CD4-positive, alpha-beta T cell treated with Interferon alpha-2 for 1 hour (primary cell): ENCODE measurements at regions not wholly inside any gene's neighbourhood (a gene's known extent, or its start where the extent isn't known, plus 50 kb on each side); places are given as distances from the start of the nearest gene placed in this dataset.

Source experiments
- DNase-seq, 2 donors: peaks; one replicate each; pipeline ENCODE4 v3.0.0-alpha.2; 2020 to 2022

DNA sequence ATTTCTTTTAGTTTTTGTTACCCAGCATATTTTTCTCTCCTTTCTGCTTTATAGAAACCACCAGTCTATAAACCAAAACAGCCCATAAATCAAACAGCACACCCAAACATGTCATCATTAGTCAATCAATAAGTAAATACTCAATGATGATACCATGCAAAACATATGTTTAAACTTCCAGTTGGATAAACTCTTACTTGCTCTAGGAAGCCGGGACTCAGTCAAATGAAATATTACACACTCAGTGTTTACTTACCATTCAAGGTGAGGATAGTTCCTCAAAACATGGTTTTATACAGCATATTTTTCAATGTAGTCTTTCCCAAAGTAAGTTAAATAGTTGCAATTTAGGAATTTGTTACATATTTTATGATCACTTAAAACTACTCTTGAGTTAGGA, 343.6 kb upstream of the NXPH2 start:
- DNase-seq: no peak

DNA sequence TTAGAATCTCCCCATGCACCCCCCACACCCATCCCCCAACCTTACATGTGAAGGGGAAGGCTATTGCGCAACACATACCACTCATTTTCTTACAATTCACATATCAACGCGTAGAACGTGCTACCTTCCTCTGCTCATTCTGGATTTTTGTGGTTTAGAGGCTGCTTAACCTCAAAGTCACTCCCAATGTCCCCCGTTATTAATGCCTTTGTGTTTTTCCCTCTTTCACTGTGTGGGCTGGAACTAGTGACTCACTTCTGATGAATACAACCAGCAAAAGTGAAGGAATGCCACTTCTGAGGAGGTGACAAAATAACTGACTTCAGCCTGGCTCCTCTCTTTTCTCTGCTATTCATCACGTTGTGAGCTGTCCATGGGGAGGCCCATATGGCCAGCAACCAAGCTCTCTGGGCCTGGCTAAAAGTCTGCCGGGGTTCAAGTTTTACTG, 342.5 kb upstream of the NXPH2 start:
- DNase-seq: no peak

DNA sequence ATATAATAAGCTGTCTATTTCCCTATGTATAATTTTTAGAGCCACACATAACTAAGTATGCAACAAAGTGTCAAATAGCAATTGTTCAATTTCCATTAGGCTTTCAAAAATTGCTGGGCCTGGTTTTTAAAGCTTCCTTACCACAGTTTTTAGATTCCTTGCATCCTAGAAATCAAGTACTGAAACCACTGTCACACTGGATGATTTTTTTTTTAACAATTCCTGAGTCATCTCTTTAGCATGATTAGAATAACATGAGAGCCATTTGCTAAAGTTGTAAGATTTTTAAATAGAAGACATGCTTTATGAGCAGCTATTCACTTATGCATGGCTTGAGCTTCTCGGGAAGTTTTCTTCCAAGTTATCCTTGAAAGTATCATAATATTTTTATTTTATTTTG, 319.5 kb upstream of the NXPH2 start:
- DNase-seq: no peak

DNA sequence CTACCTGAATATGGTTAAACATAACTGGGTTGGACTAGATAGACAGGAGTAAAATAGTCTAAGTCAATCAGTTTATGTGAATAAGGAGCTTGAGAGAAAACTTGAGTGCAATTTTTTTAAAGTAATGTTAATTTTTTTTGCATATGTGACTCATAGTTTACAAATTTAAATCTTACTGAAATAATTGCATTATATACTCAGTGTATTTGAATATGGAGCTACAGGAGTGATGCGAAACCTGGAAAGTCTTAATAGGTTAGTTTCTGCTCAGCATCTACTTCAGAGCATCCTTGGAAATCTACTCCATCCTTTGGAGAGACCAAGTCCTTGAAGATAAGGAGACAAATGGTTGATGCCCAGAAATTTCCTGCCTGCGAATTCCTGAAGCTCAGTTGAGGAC, 318.8 kb upstream of the NXPH2 start:
- no peak for DNase-seq

DNA sequence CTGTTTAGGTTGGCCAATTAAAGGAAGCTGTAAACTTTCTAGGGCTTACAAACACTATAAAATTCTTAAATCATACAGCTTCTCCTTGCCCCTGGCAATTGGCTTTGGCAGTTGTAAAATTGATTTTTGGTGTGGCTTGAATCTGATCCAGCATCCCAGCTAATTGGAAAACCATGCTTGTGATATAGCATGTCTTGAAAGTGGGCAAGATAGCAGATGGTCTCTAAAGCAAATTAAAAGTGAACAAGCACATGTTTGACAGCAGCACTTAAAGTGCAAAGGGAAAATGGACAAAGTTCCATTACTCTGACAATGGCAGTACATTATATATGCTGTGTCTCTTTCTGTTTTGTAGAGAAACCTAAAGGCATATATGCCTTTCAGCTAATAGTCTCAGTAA, 302.9 kb upstream of the NXPH2 start:
- DNase-seq: no peak

DNA sequence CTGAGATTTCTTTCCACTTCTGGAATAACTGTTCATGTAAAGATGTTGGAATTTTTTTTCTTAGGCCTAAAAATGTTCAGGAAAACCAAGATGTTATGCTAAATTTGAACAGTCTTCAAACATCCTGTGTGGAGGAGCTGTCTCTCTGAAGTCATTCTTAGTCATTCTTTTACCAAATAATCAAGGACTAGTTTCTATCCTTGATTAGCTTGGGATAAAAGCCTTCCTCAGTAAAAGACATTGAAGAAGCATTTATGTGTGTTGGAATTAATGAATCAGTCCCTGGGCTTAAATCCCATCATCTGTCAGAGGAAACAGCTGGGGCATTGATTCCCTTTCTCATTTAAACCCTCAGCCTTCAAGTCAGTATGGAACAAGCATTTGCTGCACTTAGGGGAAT, 300.1 kb upstream of the NXPH2 start:
- DNase-seq: no peak

DNA sequence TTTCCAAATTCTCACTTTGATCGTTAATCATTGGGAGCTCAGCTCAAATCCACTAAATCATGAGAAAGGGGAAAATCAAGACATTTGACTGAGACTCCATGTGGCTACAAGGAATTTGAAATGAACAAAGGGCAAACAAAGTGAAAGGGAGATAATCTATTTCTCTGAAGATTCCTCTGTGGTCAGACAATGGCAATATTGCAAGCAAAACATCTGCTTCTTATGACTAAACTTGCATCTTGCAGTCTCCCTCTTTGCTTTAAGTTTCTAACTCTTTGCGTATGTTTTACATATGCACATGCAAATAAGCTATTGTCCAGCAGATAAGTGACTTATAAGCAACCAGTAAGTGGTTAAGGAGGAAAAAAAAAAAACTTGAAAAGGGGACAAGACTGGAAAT, 299.1 kb upstream of the NXPH2 start:
- DNase-seq: no peak

DNA sequence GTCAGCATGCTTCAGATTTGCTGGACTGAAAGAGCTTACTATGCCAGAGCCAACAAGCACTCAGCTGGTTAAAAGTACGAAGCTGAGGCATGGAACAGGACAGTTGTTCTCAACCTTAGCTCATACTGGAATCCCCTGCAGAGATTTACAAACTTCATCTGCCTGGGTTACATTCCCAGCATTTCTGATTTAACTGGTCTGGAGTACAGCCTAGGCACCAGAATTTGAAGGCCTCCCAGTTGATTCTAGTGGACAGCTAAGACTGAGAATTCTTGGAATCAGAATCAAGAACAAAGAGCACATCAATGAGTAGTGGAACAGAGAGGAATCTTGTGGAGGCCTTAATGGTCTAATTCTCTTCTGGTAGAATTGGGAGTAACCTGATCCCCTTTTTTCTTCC, 298.2 kb upstream of the NXPH2 start:
- DNase-seq: no peak

DNA sequence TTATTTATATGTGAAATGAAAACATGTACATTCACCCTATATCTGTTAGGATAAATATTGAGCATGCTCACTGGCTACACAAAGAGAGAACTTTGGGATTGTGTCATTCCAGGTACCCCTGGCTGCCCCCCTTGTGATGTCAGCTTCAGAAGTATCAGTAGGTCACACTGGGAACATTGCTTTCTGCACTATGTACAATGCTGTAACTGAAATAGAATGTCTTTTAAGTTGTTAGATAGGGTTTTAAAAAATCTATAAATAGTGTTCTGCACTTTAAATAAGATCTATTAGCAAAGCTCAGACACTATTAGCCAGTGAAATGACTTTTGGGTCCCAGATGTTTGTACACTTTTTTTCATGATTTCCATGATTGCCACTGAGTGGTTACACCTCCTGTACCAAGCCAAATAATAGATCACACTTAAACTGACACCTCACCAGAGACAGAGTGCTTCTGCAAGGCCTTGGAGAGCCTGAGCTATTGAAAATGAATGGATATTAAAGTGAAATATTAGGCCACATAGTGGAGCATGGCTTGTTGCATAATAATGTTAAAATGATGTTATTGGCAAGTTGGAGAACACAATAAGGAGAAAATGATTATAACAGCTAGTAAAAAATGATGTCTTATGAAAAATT, 297.0 kb upstream of the NXPH2 start:
- no peak for DNase-seq

DNA sequence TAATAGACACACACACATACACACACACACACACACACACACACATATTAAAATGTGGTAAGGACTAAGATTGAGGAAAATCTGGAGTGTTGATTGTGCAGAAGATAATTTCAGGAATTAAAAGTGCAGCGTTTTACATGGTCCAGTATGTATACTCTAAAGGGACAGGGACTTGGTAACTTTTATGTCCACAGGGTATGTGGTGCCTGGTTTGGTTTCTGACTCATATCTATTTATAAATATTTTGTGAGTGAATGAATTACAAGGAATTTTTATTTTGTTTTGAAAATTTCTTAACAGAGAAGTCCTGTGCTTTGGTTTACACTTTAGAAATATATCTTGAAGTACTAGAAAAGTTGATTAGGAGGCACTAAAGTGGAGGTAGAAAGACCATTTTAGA, 287.7 kb upstream of the NXPH2 start:
- DNase-seq: no peak

DNA sequence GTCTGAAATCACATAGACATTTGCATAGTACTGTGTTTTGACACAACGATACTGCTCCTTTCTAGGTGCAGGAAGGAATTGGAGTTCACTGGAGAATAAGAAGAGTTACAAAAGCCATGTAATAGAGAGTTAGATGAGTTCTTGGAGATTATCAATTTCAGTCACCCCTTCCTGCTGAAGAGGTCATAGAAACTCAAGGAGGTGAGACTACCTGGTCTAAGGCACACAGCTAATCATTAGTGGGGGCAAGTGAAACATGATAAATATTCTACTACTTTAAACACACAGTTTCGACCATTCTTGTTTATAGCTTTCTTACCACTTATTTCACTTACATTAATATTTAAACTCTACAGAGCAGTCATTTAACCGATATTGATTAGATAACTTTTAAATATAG, 286.9 kb upstream of the NXPH2 start:
- no peak for DNase-seq

DNA sequence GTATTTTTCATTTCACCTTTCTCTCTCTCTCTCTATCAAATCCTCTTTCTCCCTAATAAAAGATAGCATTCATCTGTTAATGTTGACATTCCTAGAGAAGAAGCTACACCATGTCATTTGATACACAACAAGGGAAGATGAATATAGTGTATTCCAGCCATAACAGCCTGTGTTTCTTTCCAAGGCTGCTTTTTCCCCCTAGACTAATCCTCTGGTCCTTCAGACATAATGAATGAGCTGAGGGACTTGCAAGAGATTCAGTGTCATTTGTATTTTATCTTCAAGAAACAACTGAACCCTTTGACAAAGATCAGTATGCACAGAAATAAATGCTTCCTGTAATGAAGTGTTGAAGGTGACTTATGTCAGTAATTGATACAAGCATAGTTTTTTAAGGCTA, 284.0 kb upstream of the NXPH2 start:
- no peak for DNase-seq

DNA sequence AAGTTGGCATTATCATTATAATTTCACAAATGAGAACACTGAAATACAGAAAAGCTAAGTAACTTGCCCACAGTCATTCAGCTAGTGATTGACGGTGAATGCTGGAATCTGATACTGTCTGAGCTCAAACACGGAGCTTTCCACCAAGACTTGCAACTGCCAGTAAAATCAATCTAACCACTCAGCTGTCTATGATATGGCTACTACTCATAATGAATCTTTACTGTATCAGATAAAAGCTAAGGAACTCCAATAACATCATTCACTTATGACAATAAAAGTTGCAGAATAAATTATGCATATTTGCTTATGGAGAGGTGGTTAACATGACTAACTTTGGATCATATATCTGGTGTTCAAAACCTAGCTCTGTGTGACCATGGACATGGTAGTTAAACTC, 279.4 kb upstream of the NXPH2 start:
- DNase-seq: no peak

DNA sequence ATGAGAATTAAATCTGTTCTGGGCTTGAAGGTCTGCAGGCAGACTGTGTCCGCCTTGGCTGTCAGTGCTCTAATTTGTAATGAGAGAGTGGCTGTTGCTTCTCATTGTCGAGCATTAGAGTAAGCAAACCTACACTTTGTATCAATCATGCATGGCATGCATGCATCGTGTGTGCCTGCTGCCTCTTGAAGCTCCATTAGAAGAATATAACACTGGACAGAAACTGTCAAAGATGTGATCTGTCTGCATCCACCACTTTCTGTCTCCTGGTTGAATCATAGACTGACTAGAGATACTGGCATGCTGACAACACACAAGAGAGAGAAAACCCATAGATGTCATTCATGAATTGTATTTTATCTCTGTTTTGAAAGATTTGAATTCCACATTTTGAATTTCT, 275.0 kb upstream of the NXPH2 start:
- no peak for DNase-seq

DNA sequence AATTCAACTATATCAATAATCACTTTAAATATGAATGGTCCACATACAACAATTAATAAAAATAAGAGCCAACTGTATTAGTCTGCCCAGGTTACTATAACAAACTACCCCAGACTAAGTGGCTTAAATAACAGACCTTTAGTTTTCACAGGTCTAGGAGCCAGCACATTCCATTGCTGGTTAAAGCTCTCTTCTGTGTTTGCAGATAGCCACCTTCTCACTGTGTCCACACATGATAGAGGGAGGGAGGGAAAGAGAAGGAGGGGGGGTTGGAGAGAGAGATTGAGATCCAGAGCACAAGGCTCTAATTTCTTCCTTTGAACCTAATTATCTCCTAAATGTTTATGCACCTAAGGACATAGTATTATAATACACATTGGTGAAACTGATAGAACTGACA, 267.8 kb upstream of the NXPH2 start:
- DNase-seq: no peak

DNA sequence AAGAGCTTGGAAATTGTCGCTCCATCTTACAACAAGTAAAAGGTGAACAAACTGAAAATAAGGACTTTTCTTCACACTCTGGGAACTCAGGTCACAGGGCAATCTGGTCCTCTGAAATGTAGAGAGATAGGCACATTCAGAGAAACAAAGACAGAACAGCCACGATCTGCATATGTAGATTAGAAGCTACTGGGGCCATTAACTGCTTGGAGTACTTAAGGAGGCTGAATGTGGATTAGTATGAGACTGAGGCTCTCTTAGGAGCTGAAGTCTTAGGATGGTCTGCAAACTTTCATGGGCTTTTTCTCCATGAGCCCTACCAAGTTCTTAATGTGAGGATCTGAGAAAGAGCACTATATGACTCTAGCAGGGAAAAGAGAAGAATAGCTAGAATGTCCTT, 265.3 kb upstream of the NXPH2 start:
- no peak for DNase-seq

DNA sequence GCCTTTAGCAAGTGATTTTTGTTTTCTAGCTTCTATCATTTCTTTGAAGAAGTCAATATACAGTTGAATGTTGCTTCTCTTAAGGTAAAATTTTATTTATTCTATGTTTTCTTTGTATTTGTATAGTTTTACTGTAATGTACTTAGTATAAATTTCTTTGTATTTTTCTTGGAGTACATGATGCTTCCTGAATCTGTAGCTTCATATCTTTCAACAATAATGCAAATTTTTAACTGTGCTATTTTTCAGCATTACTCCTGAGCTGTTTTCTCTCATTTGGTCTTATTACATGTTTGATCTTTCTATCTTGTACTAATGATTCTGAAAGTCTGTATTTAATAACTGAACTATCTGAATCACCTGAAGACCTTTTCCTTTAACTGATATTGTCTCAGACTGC, 253.9 kb upstream of the NXPH2 start:
- DNase-seq: no peak

DNA sequence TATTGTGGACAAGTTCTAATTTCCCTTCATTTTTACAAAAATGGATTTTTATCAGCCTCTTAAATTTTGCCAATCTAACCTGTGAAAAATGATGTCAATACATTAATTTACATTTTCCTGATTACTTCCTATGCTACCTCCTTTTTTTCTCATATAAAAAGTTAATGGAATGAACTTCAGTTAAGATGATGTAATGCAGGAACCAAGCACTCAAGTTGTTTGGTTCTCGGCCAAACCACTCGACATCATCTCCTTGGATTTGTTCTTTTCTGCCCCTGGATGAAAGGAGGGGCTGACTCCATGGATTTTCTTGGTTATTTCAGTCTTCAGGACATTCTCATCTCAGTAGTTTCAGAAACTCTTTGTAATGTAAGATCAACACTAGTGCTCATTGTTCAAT, 253.1 kb upstream of the NXPH2 start:
- no peak for DNase-seq

DNA sequence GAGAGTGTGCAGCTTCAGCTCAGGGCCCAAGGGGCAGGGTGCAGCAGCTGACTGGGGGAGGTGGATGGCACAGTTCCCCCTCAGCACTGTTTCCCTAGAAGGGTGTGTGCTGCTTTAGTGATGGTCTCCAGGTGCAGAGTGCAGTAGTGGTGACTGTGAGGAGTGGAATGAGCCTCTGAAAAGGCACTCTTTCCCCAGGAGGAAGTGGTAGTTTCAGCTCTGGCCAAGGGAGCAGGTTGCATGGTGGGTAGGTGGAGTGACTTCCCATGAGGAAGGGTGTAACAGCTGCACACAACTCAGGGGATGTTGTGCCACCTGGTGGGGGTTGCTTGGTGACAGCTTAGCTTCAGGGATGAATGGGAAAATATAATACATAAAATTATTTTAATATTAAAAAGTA, 251.5 kb upstream of the NXPH2 start:
- DNase-seq: peak in 1 of 2 donors; percentile 0

DNA sequence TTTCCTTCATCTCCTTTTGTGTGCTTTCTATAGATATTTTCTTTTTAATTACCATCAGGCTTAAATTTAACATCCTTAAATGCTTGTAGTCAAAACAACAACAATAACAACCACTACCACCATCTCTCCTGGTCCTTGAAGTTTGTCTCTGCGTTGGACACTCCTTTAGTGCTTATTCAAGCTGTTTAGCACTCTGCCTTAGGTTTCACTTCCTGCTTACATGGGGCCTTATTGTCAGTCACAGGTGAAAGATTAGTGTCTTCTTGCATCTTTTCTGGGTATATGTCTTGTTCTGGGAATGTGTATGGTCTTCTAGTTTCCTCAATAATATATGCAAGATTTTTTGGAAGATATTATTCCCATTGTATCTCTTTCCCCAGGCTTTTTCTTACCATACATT, 240.1 kb upstream of the NXPH2 start:
- DNase-seq: no peak

DNA sequence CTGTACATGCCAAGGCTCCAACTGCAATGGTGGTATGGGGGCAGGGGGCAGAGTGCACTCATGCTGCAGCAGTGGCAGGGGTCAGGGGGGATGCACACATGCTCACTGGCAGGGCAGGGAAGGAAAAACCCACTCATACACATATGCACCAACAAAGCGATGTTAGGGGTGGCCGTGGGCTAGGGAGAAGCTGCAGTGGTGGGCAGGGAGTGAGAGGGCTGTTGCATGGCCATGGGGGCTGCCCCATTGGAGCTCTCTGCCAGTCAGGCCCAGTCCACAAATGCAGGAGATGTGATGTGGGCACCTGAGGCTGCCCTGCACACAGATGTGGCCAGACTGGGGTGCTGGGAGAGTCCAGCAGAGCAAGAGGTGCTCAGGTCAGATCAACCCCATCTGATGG, 238.1 kb upstream of the NXPH2 start:
- DNase-seq: no peak

DNA sequence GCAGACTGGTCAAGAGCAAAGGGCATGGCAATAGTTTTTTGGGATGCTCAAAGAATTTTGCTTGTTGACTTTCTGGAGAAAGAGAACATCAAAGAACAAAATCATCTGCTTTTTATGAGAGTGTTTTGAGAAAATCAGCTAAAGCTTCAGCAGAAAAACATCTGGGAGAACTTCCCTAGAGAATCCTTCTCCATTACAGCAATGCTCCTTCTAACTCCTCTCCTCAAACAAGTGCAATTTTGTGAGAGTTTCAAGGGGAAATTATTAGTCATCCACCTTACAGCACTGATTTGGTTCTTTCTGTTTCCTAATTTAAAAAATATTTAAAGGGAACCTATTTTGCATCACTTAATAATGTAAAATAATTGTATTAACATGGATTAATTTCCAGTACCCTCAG, 226.9 kb upstream of the NXPH2 start:
- DNase-seq: no peak

DNA sequence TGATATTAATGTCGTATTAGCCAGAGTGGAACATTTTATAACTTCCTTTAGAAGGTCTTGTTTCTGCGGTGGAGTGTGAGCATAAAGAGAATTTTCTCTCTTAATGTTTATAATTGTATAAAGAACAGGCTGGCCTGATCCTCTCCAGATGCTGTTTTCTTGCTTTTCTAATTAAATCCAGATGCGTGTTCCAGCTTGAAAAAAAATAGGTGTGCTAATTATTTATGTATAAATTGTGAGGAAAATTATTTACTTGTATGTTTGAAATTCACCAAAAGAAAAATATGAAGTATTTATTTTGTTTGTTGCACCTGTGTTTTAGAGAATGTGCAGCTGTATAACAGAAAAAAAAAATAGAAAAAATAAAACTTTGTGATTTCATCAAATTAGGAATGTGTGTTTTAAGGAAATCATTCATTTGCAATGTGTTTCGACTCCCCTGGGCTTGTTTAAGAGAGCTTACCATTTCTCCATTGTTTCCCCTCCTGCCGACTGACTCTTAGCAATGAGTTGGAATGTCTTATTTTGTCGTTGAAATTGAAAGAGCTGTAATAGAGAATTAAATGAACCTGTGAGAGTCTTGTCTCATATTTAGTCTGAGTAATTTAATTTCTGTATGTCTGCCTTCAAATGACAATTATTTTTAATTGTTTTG, 220.1 kb upstream of the NXPH2 start:
- DNase-seq: no peak

DNA sequence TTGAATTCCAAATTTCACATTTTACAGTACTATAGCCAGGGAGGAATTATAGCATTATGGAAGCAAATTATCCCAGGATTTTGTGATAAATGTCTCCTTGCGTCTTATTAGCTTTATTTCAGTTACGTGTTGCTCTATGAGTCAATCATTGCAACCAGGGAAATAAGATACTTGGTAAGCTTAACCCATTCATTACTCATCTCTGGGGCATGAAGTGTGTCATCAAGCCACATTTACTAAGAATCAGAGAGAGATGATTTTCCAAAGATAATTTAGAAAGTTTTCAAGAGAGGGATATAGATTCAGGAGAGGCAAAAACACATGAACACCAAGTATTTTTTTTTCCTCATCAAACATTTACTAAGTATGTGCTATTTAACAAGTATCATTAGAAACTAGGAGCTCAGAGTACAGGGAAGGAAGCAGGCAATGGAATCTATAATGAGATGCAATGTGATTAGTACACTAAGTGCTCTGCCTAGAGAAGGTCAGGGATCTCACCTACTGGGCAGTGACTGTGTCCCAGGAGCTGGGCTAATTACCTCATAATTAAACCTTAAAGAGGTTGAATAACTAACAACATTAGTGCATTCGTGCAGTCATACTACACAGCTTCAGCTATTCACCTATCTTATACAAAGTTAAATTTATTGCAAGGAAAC, 217.8 kb upstream of the NXPH2 start:
- DNase-seq: no peak

DNA sequence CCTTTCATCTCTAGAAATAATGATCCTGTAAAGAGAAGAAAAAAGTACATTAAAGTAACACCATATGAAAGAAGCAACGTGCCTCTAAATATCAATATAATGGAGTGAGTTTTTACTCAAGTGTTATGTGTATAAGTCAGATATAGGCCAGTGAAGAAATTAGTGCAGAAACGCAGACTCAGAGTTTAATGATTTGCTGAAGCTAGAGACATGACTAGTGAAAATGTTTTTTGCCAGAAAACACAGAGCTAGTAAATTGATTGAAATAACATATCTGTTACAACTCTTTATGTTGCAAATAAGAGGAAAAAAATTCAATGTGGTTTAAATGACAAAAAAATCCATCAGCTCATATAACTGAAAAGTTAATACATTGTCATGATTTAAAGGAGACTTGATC, 217.2 kb upstream of the NXPH2 start:
- no peak for DNase-seq
